Lung microvascular endothelial cell (primary cell): ENCODE measurements at regions not wholly inside any gene's neighbourhood (a gene's known extent, or its start where the extent isn't known, plus 50 kb on each side); places are given as distances from the start of the nearest gene placed in this dataset.

ENCODE experiments used
- DNase-seq, 2 donors: peaks; one replicate each; pipeline versions ENCODE4 v3.0.0 to v3.0.0-alpha.2; 2010; ENCODE audit warnings: low read depth in 2 of 2

GRCh38 chr13:31081316-31081715 is 80.4 kb downstream of the HSPH1 start:
- no peak for DNase-seq

GRCh38 chr13:31074756-31075155 is 86.9 kb downstream of the HSPH1 start:
- DNase-seq = no peak

GRCh38 chr13:31073859-31074718 is 87.6 kb downstream of the HSPH1 start:
- no peak for DNase-seq

- DNase-seq = no peak
These were observed 89.7 kb downstream of the HSPH1 start for GRCh38 chr13:31072041-31072440.

- no peak for DNase-seq
These were observed 91.7 kb downstream of the HSPH1 start for GRCh38 chr13:31069808-31070534.

- no peak for DNase-seq
These were observed 93.6 kb downstream of the HSPH1 start for GRCh38 chr13:31068119-31068423.

GRCh38 chr13:31067416-31068118 is 94.1 kb downstream of the HSPH1 start:
- DNase-seq = peak in 1 of 2 donors; percentile 18

- no peak for DNase-seq
These were observed 97.1 kb downstream of the HSPH1 start for GRCh38 chr13:31064636-31065035.

GRCh38 chr13:31063772-31064171 is 97.9 kb downstream of the HSPH1 start:
- no peak for DNase-seq

- DNase-seq = no peak
These were observed 101.0 kb downstream of the HSPH1 start for GRCh38 chr13:31060655-31061054.

- no peak for DNase-seq
These were observed 101.5 kb downstream of the HSPH1 start for GRCh38 chr13:31060220-31060619.

- no peak for DNase-seq
These were observed 104.2 kb downstream of the HSPH1 start for GRCh38 chr13:31057403-31058033.

- peak in 1 of 2 donors; percentile 12 for DNase-seq
These were observed 104.9 kb downstream of the HSPH1 start for GRCh38 chr13:31056644-31057271.

- no peak for DNase-seq
These were observed 106.1 kb downstream of the HSPH1 start for GRCh38 chr13:31055589-31055988.

GRCh38 chr13:31054632-31055031 is 107.1 kb downstream of the HSPH1 start:
- no peak for DNase-seq

GRCh38 chr13:31053896-31054295 is 107.8 kb downstream of the HSPH1 start:
- no peak for DNase-seq

GRCh38 chr13:31053091-31053490 is 108.6 kb downstream of the HSPH1 start:
- DNase-seq = peak in 1 of 2 donors; percentile 29

GRCh38 chr13:31052478-31052877 is 109.2 kb downstream of the HSPH1 start:
- DNase-seq = no peak

GRCh38 chr13:31051999-31052398 is 109.7 kb downstream of the HSPH1 start:
- no peak for DNase-seq

- DNase-seq = no peak
These were observed 111.0 kb downstream of the HSPH1 start for GRCh38 chr13:31050486-31051400.
